SH-SY5Y (cell line): ENCODE measurements at regions not wholly inside any gene's neighbourhood (a gene's known extent, or its start where the extent isn't known, plus 50 kb on each side); places are given as distances from the start of the nearest gene placed in this dataset.

Experiments used
- GATA2 ChIP-seq: IDR thresholded peaks from 2 replicates; pipeline ENCODE4 v1.6.1; 2011; ENCODE audit warnings: mild to moderate bottlenecking, low read depth, low read length
- GATA3 ChIP-seq: IDR thresholded peaks from 2 replicates; pipeline ENCODE4 v1.6.1; 2011; ENCODE audit warnings: low read depth, mild to moderate bottlenecking, low read length, moderate library complexity

GRCh38 chr15:37865687-37866086, 68.8 kb upstream of the TMCO5A start:
- TF ChIP-seq GATA2 (no peak), GATA3 (no peak)
